Right kidney (tissue), 1 donor: ENCODE measurements at regions not wholly inside any gene's neighbourhood (a gene's known extent, or its start where the extent isn't known, plus 50 kb on each side); places are given as distances from the start of the nearest gene placed in this dataset.

Source experiments
- DNase-seq: peaks from one replicate; pipeline ENCODE4 v3.0.0-alpha.2; 2016

DNA sequence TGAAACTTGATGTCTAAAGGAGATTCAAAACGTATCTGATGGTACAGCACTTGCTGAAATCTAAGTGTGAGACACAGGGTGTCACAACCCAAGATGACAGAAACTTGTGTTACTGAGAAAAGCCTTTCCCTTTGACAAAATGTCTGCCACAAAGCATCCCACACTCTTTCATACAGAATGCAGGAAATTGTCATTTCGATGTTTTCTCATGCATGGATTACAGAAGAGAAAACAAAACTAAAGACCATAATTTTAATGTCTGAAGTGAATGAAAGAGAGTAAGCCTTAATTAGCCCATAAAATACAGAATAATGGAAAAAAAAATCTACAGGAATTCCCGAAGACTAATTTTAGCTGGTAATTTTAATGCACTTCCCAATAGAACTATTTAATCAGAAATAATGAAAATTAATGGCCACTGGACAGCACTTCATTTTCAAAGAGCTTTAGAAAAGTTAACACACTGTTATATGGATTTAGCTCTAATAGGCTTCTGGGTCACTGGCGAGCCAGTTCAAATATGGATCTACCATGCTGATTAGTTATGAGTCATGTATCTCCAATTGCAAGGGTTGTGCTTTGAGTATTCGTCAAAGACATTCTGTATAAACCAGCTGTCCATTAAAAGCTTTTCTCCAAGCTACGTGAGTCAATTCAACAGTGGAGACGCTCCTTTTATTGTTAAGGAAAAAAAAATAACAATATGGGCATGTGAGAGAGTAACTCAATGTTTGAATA is 656.7 kb downstream of the SLC16A7 start:
- DNase-seq, result no peak

DNA sequence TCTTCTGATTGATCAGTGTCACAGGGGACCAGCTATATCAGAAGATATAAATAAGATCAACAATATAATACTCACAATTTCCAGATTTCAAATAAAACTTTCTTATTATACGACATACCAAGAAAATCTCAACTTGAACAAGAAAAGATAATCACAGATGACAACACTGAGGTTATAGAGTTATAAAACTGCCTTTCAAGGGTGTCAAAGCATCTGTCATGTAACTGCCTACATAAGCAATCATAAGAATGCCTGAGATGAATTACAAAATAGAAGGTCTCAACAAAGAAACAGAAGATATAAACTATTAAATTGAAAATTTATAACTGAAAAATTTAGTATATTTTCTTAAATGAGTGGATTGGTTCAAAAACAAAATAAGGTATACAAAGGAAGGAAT is 659.2 kb downstream of the SLC16A7 start:
- DNase-seq, result no peak

DNA sequence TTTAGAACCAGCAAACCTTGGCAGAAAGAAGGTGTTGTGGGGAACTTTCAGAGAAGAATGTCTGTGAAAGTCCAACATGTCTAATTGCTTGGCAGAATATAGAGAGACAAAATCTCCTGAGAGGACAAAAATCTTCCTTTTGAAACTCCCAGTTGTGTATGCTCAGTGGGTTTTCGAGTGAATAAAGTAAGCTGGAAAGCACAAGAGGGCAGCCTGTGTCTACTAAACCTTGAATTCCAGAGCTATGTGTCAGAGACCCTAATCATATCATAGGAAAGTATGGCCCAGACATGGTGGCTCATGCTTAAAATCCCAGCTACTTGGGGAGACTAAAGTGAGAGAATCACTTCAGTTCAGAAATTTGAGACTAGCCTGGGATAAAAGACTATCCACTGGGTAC is 661.2 kb downstream of the SLC16A7 start:
- DNase-seq, result no peak

DNA sequence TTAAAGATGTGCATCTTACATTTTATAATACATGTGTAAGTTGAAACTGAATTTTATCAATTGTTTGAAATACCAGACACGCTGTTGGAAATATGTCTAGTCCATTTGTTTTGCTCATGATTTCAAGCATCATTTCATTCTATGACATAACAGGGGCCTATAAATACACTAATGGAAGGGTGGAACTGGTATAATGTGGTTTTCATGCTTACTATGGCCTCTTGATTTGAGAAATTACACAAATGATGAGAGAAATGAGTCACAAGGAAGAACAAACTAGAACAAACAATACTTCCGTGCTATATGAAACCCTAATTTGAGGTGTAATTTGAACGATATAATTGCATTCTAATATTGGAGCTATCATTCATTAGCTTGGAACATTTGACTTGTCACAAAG is 663.4 kb downstream of the SLC16A7 start:
- DNase-seq, result no peak

DNA sequence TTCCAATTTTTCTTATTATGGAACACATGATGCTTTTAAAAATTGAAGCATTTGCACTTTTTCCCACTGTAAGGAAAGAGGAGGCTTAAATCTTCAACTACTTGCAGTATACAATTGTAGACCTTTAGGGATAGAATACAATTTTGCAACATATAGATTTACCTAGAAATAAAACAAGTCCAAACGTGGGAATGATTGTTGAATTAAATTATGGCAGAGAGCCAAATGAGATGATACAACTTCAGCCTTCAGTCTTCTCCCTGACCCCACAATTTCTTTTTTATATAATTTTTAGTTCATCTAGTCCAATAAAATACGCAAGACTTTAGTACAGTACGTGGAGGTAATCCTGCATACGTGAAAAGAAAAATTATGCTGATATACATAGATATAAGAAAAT is 666.5 kb downstream of the SLC16A7 start:
- DNase-seq, result no peak

DNA sequence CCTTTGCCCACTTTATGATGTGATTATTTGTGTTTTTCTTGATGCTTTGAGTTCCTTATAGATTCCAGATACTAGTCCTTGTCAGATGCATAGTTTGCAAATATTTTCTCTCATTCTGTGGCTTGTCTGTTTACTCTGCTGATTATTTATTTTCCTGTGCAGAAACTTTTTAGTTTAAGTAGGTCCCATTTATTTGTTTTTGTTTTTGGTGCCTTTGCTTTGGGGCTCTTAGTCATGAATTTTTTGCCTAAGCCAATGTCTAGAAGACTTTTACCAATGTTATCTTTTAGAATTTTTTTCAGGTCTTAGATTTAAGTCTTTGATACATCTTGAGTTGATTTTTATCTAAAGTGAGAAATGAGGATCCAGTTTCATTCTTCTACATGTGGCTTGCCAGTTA is 667.3 kb downstream of the SLC16A7 start:
- DNase-seq, result no peak

DNA sequence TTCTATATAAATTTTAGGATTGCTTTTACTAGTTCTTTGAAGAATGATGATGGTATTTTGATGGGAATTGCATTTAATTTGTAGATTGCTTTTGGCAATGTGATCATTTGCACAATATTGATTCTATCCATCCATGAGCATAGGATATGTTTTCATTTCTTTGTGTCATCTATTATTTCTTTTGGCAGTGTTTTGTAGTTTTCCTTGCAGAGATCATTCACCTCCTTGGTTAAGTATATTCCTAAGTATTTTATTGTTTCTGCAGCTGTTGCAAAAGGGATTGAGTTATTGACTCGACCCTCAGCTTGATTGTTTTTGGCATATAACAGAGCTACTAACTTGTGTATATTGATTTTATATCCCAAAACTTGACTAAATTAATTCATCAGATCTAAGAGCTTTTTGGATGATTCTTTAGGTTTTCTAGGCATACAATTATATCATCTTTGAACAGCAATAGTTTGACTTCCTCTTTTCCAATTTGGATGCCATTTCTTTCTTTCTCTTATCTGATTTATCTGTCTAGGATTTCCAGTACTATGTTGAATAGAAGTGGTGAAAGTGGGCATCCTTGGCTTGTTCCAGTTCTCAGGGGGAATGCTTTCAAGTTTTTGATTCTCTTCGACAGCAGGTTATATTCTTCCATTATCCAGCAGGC is 668.1 kb downstream of the SLC16A7 start:
- no peak for DNase-seq

DNA sequence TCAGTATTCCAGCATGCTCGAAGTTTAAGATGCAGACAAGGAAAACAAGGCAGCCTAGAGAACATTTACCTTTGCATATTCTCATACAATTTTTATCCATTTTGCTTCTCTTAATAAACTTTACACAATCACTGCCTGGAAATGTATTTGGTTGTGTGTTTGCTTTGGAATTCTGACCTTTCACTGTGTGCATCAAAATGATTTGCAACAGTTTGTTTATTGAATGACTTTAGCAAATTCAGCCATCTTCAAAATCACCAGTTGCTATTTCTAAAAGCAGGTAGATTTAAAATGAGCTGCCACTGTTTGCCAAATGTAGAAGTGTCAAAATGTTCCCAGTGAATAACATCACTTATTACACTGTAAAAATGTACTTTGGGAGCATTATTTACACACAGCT is 669.9 kb downstream of the SLC16A7 start:
- no peak for DNase-seq

DNA sequence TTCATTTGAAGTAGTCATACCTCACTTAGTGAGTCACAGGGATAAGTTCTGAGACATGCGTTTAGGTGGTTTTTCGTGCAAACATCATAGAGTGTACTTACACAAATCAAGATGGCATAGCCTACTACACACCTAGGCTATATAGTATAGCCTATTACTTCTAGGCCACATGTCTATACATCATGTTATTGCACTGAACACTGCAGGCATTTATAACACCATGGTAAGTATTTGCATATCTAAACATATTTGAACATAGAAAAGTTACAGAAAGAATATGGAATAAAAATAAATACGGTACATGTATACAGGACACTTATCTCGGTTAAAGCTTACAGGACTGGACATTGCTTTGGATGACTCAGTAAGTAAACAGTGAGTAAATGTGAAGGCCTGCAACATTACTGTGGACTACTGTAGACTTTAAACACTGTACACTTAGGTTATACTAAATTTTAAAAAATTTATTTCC is 670.6 kb downstream of the SLC16A7 start:
- DNase-seq, result no peak

DNA sequence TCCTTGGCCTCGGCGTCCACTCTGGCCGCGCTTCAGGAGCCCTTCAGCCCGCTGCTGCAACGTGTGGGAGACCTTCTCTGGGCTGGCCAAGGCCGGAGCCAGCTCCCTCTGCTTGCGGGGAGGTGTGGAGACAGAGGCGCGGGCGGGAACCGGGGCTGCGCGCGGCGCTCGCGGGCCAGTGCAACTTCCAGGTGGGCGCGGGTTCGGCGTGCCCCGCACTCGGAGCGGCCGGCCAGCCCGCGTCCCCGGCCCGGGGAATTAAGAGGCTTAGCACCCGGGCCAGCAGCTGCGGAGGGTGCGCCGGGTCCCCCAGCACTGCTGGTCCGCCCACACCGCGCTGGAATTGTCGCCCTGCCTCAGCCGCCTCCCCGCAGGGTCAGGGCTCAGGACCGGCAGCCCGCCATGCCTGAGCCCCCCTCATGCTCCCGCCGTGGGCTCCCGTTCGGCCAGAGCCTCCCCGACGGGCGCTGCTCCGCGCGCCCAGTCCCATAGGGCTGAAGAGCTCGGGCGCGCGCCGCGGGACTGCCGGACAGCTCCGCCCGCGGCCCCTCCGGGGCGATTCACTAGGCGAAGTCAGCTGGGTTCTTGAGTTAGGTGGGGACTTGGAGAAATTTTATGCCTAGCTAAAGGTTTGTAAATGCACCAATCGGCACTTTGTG is 673.9 kb downstream of the SLC16A7 start:
- no peak for DNase-seq

DNA sequence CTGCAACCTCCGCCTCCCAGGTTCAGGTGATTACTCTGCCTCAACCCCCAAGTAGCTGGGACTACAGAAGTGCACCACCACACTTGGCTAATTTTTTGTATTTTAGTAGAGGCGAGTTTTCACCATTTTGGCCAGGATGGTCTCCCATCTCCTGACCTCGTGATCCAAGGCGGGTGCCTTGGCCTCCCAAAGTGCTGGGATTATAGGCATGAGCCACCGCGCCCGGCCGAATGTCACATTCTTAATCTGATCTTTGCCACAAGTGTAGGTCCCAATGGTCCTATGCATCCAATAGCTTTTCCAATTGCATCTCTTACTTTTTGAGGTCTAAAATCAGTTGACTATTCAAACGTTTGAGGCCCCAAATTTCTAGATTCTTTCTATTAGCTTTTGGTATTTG is 676.0 kb downstream of the SLC16A7 start:
- DNase-seq, result no peak

DNA sequence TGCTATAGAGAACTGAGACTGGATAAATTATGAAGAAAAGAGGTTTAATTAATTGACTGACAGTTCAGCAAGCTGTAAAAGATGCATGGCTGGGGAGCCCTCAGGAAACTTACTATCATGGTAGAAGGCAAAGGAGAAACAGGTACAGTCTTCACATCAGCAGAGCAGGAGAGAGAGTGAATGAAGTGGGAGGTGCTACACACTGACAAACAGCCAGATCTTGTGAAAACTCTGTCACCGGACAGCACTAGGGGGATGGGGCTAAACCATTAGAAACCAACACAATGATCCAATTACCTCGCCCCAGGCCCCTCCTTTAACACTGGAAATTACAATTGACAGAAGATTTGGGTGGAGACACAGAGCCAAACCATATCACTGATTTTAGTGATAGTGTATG is 682.4 kb downstream of the SLC16A7 start:
- no peak for DNase-seq

DNA sequence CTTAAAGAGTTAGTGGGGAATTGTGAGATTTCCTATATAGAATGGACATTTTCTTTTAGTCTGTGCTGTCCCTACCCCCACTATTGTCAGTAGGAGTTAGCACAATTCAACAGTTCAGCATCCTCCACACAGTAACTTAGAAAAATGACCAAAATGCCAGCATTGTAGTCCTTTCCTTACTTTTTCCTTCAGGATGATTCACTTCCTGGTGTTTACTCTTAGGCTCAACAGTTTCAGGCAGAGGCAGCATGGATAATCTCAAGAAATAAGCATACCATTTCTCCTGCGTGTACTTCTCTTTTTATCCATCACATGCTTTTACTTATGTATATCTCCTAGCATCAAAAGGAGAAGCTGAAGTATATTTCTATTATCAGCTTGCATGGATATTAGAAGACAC is 683.4 kb downstream of the SLC16A7 start:
- no peak for DNase-seq

DNA sequence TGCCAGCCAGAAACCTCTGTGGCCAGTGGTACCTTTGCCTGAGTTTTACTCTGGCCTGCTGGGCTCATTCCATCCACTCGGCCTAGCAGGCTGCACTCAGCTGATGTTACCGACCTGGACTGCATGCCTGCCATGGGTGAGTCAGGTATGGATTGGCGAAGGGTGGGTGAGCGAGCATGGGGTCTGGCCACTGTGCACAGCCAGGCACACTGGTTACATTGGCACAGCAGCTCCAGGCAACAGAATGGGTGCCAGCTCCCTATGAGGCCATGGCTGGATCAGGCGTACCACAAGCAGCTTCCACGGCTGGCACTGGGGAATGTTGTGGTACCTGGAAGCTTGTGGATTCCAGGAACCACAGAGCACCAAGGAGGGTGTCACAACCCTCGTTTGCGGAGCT is 685.7 kb downstream of the SLC16A7 start:
- DNase-seq, result no peak

DNA sequence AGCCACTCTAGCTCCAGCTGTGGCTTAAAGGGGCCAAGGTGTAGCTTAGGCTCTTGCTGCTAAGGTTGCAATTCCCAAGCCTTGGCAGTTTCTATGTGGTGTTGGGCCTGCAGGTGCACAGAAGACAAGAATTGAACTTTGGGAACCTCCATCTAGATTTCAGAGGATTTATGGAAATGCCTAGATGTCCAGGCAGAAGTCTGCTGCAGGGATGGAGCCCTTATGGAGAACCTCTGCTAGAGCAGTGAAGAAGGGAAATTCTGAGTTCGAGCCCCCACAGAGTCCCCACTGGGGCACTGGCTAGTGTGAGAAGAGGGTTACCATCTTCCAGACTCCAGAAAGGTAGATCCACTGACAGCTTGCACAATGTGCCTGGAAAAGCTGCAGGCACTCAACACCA is 694.7 kb downstream of the SLC16A7 start:
- DNase-seq, result no peak

DNA sequence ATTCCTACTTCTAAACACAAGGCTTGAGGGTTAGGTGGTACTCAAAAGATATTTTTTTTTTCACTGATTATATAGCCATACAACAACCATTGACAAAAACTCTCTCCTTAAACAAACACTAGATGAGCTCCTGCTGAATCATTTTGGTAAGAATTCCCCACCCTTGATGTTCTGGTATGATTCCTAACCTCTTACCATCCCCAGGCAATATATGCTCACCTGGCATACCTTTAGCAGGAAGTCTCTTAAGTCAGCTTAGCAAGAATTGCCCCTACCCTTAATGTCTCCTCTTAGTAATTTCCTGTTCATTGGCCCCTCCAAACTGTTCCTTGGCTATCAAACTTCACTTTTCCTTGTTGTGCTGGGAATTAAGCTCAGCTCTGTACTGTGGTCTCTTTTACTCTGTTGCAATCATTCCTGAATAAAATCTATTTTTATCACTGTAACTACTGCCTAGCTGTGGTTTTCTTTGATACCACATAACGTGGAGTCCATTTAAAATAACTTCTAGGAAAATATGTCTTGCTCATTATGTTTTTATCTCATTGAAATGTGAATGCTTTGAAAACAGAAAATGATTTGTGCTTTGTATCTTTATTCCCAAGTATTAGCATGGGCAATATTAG is 712.6 kb downstream of the SLC16A7 start:
- DNase-seq, result no peak

DNA sequence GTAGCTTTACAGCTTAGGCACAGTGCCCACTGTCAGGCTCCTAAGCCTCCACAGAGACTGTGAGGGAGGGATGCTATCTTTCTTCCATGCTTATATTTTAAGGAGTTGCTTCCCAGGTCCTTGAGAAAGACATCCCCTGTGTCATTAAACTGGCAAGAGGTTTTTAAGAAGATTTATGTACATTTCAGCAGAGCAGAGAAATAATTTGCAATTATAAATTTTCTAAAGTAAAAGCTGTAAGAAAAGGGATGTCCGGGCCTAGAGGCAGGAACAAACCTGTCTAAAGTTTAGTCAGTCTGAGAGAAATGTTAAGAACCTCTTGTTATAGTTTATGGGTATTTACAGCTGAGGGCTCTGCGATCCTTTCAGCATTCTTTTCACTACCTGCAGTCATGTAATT is 716.1 kb downstream of the SLC16A7 start:
- DNase-seq, result no peak

DNA sequence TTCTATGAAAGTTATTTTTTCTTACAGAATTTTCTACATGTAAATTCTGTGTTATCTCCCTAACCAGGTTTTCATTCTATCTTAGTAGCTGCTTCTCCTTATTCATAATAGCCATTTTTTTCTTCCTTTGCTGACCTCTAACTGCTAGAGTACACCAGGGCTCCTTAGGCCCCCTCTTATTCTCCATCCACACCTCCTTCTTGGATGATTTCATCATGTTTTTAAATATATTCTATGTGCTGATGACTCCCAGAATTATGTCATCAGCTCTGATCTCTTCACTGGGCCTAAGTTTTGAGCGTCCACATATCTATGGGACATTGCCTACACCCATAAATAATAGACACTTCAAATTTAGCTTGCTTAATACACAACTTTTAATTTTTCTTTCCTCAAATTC is 721.5 kb downstream of the SLC16A7 start:
- DNase-seq, result no peak

DNA sequence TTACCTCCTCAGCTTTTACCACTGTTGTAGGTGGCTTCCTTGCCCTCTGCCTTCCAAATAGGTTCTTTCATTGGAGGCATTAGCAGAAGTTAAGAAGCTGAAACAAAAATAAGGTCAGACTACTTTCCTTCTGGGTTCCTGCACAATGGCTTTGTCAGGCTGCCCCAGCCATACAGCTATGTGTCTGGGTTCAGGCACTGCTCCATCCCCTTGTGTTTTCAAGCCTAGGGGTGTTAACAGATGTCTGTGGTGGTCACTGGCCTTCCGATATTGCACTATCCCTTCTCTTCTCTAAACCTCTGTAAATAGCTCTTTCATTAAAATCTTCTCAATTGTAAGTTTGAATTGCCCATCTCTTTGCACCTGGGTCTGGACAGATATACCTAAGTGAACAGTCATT is 728.9 kb downstream of the SLC16A7 start:
- no peak for DNase-seq

DNA sequence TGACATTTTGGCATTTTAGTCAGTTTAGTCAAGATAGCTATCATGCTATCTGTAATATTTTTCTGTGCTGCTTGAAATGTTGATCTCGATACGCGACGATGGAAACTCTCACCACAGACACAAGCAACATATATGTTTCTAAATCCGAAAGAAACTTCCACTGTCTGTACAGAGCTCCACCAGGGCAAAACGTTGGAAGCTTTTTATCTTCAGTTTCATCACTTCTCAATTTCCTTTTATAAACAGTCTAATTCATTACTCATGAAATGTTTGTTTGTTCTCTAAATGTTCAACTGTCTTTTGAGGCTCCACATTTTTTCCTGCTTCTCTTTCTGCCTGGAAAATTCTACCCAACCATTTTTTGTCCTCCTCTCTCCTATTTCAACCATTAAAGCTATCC is 737.6 kb downstream of the SLC16A7 start:
- DNase-seq, result no peak

DNA sequence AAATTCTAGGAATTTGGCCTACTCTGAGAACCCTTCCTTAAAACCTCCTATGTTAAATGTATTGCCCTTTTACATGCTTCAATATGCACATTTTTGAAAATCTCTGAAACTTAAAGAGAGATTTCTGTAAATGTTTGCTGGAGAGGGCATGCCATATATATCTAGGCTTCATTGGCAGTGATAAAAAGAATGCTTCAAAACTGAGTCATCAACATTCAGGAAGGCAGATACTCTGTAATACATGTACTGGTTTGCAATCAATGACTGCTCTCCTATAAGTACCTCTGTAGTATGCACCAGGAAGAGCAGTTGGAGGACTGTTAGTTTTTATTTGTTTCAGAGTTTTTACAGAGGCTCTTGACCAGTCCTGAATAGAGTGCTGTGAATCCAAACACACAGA is 739.9 kb downstream of the SLC16A7 start:
- no peak for DNase-seq

DNA sequence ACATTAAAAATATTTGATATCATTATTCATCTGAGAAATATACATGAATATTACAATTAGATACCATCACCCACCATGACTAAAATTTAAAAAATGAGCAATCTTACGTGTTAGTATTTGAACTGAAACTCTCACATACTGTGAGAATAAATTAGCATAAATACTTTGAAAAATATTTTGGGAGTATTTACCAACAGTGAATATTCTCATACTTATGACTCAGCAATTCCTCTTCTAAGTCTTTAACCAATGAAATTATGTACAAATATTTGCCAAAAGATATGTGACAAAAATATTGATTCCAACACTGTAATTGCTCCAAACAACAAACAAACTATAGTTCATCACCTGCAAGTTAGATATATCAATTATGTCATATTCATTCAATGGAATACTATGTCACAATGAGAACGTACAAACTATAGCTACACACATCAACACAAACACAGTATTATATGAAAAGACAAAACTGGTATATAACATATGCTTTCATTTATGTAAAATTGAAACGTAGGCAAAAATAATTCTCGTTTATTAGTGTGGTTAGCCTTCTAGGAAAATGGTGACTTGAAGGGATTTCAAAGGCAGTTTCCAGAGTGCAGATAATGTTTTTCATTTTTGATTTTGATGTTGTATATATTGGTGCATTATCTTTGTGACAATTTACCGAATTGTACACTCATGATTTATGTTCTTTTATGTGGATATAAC is 742.2 kb downstream of the SLC16A7 start:
- DNase-seq, result no peak

DNA sequence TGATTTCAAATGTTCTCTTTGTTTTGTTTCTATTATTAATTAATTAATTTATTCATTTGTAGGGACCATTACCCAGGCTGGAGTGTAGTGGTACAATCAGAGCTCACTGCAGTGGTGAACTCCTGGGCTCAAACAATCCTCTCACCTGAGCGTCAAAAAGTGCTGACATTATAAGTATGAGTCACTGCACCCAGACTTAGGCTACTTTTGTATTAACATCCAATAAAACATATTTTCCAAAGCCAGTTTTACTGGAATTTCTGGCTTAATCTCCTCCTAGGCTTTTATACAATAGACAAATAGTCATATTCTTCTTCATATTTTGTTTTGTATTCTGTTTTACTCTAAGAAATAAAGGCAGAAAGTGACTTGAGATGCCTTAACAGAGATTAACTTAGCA is 749.6 kb downstream of the SLC16A7 start:
- DNase-seq, result no peak
